ENCODE measurements at regions not wholly inside any gene's neighbourhood (a gene's known extent, or its start where the extent isn't known, plus 50 kb on each side); places are given as distances from the start of the nearest gene placed in this dataset.
A peak's percentile ranks its signal among the peaks of the same experiment; 100 is the strongest.

- intact Hi-C loops (cut with DNase I): no loop called here
- ATAC-seq (no peak), DNase-seq (ENCODE audit: low spot score) (no peak)
Observed at GRCh38 chr5:60403343-60404006, 296.5 kb downstream of the DEPDC1B start.

- intact Hi-C loops (cut with DNase I): no loop called here
- ATAC-seq: no peak
- no peak for DNase-seq (ENCODE audit: low spot score)
Observed at GRCh38 chr5:60402161-60402785, 297.7 kb downstream of the DEPDC1B start.

GRCh38 chr5:60401526-60401925, 298.4 kb downstream of the DEPDC1B start:
- DNase-seq (ENCODE audit: low spot score): no peak
- ATAC-seq: no peak
- intact Hi-C loops (cut with DNase I): no loop called here

- no peak for DNase-seq (ENCODE audit: low spot score)
Observed at GRCh38 chr5:60399507-60399906, 300.5 kb downstream of the DEPDC1B start.

GRCh38 chr5:60395712-60396329, 304.1 kb downstream of the DEPDC1B start:
- DNase-seq (ENCODE audit: low spot score) (no peak), ATAC-seq (no peak)
- intact Hi-C loops (cut with DNase I): no loop called here

More at GRCh38 chr5:60399507-60399906, 300.5 kb downstream of the DEPDC1B start:
- intact Hi-C loops (cut with DNase I): no loop called here
- no peak for ATAC-seq

- ATAC-seq (no peak), DNase-seq (ENCODE audit: low spot score) (no peak)
- intact Hi-C loops (cut with DNase I): no loop called here
Observed at GRCh38 chr5:60387051-60387440, 312.9 kb downstream of the DEPDC1B start.

GRCh38 chr5:60386436-60387050, 313.4 kb downstream of the DEPDC1B start:
- ATAC-seq (no peak), DNase-seq (ENCODE audit: low spot score) (no peak)
- intact Hi-C loops (cut with DNase I): no loop called here

- peak; percentile 48 for ATAC-seq
- intact Hi-C loops (cut with DNase I): no loop called here
- DNase-seq (ENCODE audit: low spot score): no peak
Observed at GRCh38 chr5:60382716-60383115, 317.2 kb downstream of the DEPDC1B start.

GRCh38 chr5:60379907-60380306, 320.1 kb downstream of the DEPDC1B start:
- DNase-seq (ENCODE audit: low spot score): no peak
- intact Hi-C loops (cut with DNase I): no loop called here

GRCh38 chr5:60377826-60378225, 322.1 kb downstream of the DEPDC1B start:
- intact Hi-C loops (cut with DNase I): no loop called here
- ATAC-seq: no peak
- DNase-seq (ENCODE audit: low spot score): no peak

More at GRCh38 chr5:60379907-60380306, 320.1 kb downstream of the DEPDC1B start:
- no peak for ATAC-seq

- ATAC-seq (no peak), DNase-seq (ENCODE audit: low spot score) (no peak)
- intact Hi-C loops (cut with DNase I): no loop called here
Observed at GRCh38 chr5:60376860-60377259, 323.1 kb downstream of the DEPDC1B start.

- ATAC-seq: no peak
- no peak for DNase-seq (ENCODE audit: low spot score)
- intact Hi-C loops (cut with DNase I): no loop called here
Observed at GRCh38 chr5:60374409-60374808, 325.6 kb downstream of the DEPDC1B start.

- ATAC-seq (no peak), DNase-seq (ENCODE audit: low spot score) (no peak)
- intact Hi-C loops (cut with DNase I): no loop called here
Observed at GRCh38 chr5:60372786-60373185, 327.2 kb downstream of the DEPDC1B start.

GRCh38 chr5:60371065-60371464, 328.9 kb downstream of the DEPDC1B start:
- DNase-seq (ENCODE audit: low spot score): no peak
- no peak for ATAC-seq
- intact Hi-C loops (cut with DNase I): no loop called here

- ATAC-seq: no peak
Observed at GRCh38 chr5:60370508-60370907, 329.5 kb downstream of the DEPDC1B start.

GRCh38 chr5:60369391-60369790, 330.6 kb downstream of the DEPDC1B start:
- no peak for ATAC-seq
- no peak for DNase-seq (ENCODE audit: low spot score)
- intact Hi-C loops (cut with DNase I): no loop called here

More at GRCh38 chr5:60370508-60370907, 329.5 kb downstream of the DEPDC1B start:
- DNase-seq (ENCODE audit: low spot score): no peak
- intact Hi-C loops (cut with DNase I): no loop called here

- ATAC-seq (no peak), DNase-seq (ENCODE audit: low spot score) (no peak)
- intact Hi-C loops (cut with DNase I): no loop called here
Observed at GRCh38 chr5:60368100-60368499, 331.9 kb downstream of the DEPDC1B start.

GRCh38 chr5:60366489-60366888, 333.5 kb downstream of the DEPDC1B start:
- ATAC-seq: no peak
- intact Hi-C loops (cut with DNase I): no loop called here
- DNase-seq (ENCODE audit: low spot score): no peak

- ATAC-seq (no peak), DNase-seq (ENCODE audit: low spot score) (no peak)
- intact Hi-C loops (cut with DNase I): no loop called here
Observed at GRCh38 chr5:60365001-60365400, 335.0 kb downstream of the DEPDC1B start.

GRCh38 chr5:60362158-60362557, 337.8 kb downstream of the DEPDC1B start:
- no peak for DNase-seq (ENCODE audit: low spot score)
- no peak for ATAC-seq
- intact Hi-C loops (cut with DNase I): no loop called here
